H9 (cell line): ENCODE measurements at regions not wholly inside any gene's neighbourhood (a gene's known extent, or its start where the extent isn't known, plus 50 kb on each side); places are given as distances from the start of the nearest gene placed in this dataset.

Experiments
- DNase-seq: peaks from one replicate; pipeline ENCODE4 v3.0.0-alpha.2; 2017
- H2AFZ ChIP-seq: one replicate; pipeline ENCODE4 v1.6.1; 2013; ENCODE audit warnings: mild to moderate bottlenecking, low read length, control low read depth, moderate library complexity
- H2AK5ac ChIP-seq: 2 replicates; pipeline ENCODE4 v1.6.1; 2013; ENCODE audit warnings: low read length, control low read depth, mixed read lengths; ENCODE audit not compliant: insufficient read length
- H2BK120ac ChIP-seq: one replicate; pipeline ENCODE4 v1.6.1; 2013; ENCODE audit warnings: low read depth, mild to moderate bottlenecking, low read length, control low read depth, inconsistent platforms; ENCODE audit not compliant: poor library complexity, severe bottlenecking
- H2BK12ac ChIP-seq: 2 replicates; pipeline ENCODE4 v1.6.1; 2013; ENCODE audit warnings: low read length, control low read depth, mixed read lengths, low read depth; ENCODE audit not compliant: insufficient read length
- H2BK15ac ChIP-seq: 2 replicates; pipeline ENCODE4 v1.6.1; 2013; ENCODE audit warnings: low read depth, low read length, control low read depth
- H2BK20ac ChIP-seq: one replicate; pipeline ENCODE4 v1.6.1; 2013; ENCODE audit warnings: low read depth, mild to moderate bottlenecking, low read length, control low read depth, inconsistent platforms; ENCODE audit not compliant: poor library complexity, severe bottlenecking
- H2BK5ac ChIP-seq: 2 replicates; pipeline ENCODE4 v1.6.1; 2013; ENCODE audit warnings: low read length, control low read depth, mixed read lengths; ENCODE audit not compliant: insufficient read length
- H3K14ac ChIP-seq: 2 replicates; pipeline ENCODE4 v1.6.1; 2013; ENCODE audit warnings: low read length, control low read depth; ENCODE audit not compliant: insufficient read depth
- H3K18ac ChIP-seq: 2 replicates; pipeline ENCODE4 v1.6.1; 2013; ENCODE audit warnings: low read depth, mild to moderate bottlenecking, mixed read lengths, low read length, control low read depth; ENCODE audit not compliant: insufficient read length
- H3K23ac ChIP-seq: 2 replicates; pipeline ENCODE4 v1.6.1; 2013; ENCODE audit warnings: low read length, control low read depth, mixed read lengths, low read depth; ENCODE audit not compliant: insufficient read length
- H3K23me2 ChIP-seq: 2 replicates; pipeline ENCODE4 v1.6.1; 2013; ENCODE audit warnings: low read depth, mild to moderate bottlenecking, mixed read lengths, low read length, control low read depth; ENCODE audit not compliant: insufficient read length, poor library complexity, severe bottlenecking
- H3K27ac ChIP-seq: 2 replicates; pipeline ENCODE4 v1.5.1; 2013; ENCODE audit warnings: low read length, control low read depth, mixed read lengths, low read depth; ENCODE audit not compliant: insufficient read length
- H3K27me3 ChIP-seq: 2 replicates; pipeline ENCODE4 v1.6.1; 2013; ENCODE audit warnings: low read length, control low read depth, inconsistent platforms; ENCODE audit not compliant: insufficient read depth
- H3K4ac ChIP-seq: 2 replicates; pipeline ENCODE4 v1.6.1; 2013; ENCODE audit warnings: low read depth, mild to moderate bottlenecking, control low read depth, inconsistent platforms, low read length, moderate library complexity
- H3K4me1 ChIP-seq: 2 replicates; pipeline ENCODE4 v1.6.1; 2013; ENCODE audit warnings: low read length, control low read depth, inconsistent platforms; ENCODE audit not compliant: insufficient read depth
- H3K4me2 ChIP-seq: 2 replicates; pipeline ENCODE4 v1.6.1; 2013; ENCODE audit warnings: low read length, control low read depth, mixed read lengths; ENCODE audit not compliant: insufficient read length, insufficient read depth
- H3K56ac ChIP-seq: 2 replicates; pipeline ENCODE4 v1.6.1; 2013; ENCODE audit warnings: low read depth, mild to moderate bottlenecking, mixed read lengths, low read length, control low read depth; ENCODE audit not compliant: insufficient read length
- H3K79me1 ChIP-seq: 2 replicates; pipeline ENCODE4 v1.6.1; 2013; ENCODE audit warnings: low read depth, mild to moderate bottlenecking, moderate library complexity, low read length, control low read depth, inconsistent platforms; ENCODE audit not compliant: insufficient read depth, poor library complexity, severe bottlenecking
- H3K79me2 ChIP-seq: 2 replicates; pipeline ENCODE4 v1.6.1; 2013; ENCODE audit warnings: low read length, control low read depth, inconsistent platforms; ENCODE audit not compliant: insufficient read depth
- H3K9ac ChIP-seq: 2 replicates; pipeline ENCODE4 v1.6.1; 2013; ENCODE audit warnings: low read length, control low read depth, mixed read lengths; ENCODE audit not compliant: insufficient read length; ENCODE audit errors: extremely low read depth
- H3K9me3 ChIP-seq: one replicate; pipeline ENCODE4 v1.6.1; 2013; ENCODE audit warnings: low read depth, low read length, inconsistent platforms; ENCODE audit not compliant: control insufficient read depth
- H3T11ph ChIP-seq: one replicate; pipeline ENCODE4 v1.6.1; 2013; ENCODE audit warnings: mild to moderate bottlenecking, low read length, control low read depth, inconsistent platforms
- H4K20me1 ChIP-seq: one replicate; pipeline ENCODE4 v1.6.1; 2013; ENCODE audit not compliant: control insufficient read depth, insufficient read length, insufficient read depth
- H4K5ac ChIP-seq: 2 replicates; pipeline ENCODE4 v1.6.1; 2013; ENCODE audit warnings: low read depth, mild to moderate bottlenecking, mixed read lengths, low read length, control low read depth; ENCODE audit not compliant: insufficient read length
- H4K8ac ChIP-seq: replicated peaks from 2 replicates; pipeline ENCODE4 v1.6.1; 2013; ENCODE audit warnings: low read length, control low read depth, mixed read lengths, low read depth; ENCODE audit not compliant: insufficient read length
- H4K91ac ChIP-seq: 2 replicates; pipeline ENCODE4 v1.6.1; 2013; ENCODE audit warnings: low read depth, mild to moderate bottlenecking, moderate library complexity, mixed read lengths, low read length, control low read depth; ENCODE audit not compliant: insufficient read length
- H3K27ac Mint-ChIP-seq, 3 experiments: 2 replicates in 2 of 3; 3 replicates in 1 of 3; pipeline ENCODE4 v1.8.0; 2020 to 2021; ENCODE audit warnings: mixed read lengths in 3 of 3, mild to moderate bottlenecking in 1 of 3, moderate library complexity in 1 of 3
- H3K27me3 Mint-ChIP-seq: 2 replicates; pipeline ENCODE4 v1.8.0; 2021; ENCODE audit warnings: low read depth, mild to moderate bottlenecking, moderate library complexity, mixed read lengths
- H3K36me3 Mint-ChIP-seq, 3 experiments: 2 replicates in 2 of 3; 3 replicates in 1 of 3; pipeline ENCODE4 v1.8.0; 2020 to 2021; ENCODE audit warnings: low read depth in 3 of 3, mixed read lengths in 3 of 3; ENCODE audit not compliant: insufficient read depth in 1 of 3
- H3K4me1 Mint-ChIP-seq, 2 experiments: 2 replicates each; pipeline ENCODE4 v1.8.0; 2020; ENCODE audit warnings: mixed read lengths in 2 of 2
- H3K4me3 Mint-ChIP-seq, 2 experiments: 2 replicates in 1 of 2; 3 replicates in 1 of 2; pipeline ENCODE4 v1.8.0; 2020 to 2021; ENCODE audit warnings: mild to moderate bottlenecking in 2 of 2, mixed read lengths in 2 of 2, moderate library complexity in 1 of 2
- H3K9me3 Mint-ChIP-seq, 2 experiments: 2 replicates in 1 of 2; 3 replicates in 1 of 2; pipeline ENCODE4 v1.8.0; 2020; ENCODE audit warnings: mild to moderate bottlenecking in 2 of 2, mixed read lengths in 2 of 2, moderate library complexity in 1 of 2
- CTCF ChIP-seq: fragments of 200-600 bp; sonication (generic); conservative IDR thresholded peaks from 3 replicates; pipeline ENCODE4 v1.8.0; 2021; ENCODE audit warnings: antibody characterized with exemption, mild to moderate bottlenecking
- WGBS: extraction: QIAGEN DNeasy Blood & Tissue Kit; methylation state at CpG from one replicate; pipeline ENCODE4 v1.1.7; 2013; ENCODE audit warnings: missing lambda C conversion rate, low lambda C conversion rate, mixed read lengths; ENCODE audit not compliant: insufficient read length; ENCODE audit errors: extremely low coverage; 5-methylcytosine and 5-hydroxymethylcytosine counted together

GRCh38 chr6:40015530-40015929, 81.3 kb upstream of the MOCS1 start:
- H3K79me1 ChIP-seq: no peaks in the 10 kb centered on the region
- peaks cover 2% of the 10 kb centered on the region; the same call in 1 of the 2 replicates for H3K4me1 ChIP-seq
- H3K27me3 Mint-ChIP-seq: peaks cover 3% of the 10 kb centered on the region
- H3K18ac ChIP-seq: no peak overlapping the region
- no peak overlapping the region for H3K27ac ChIP-seq
- H2BK120ac ChIP-seq: no peak overlapping the region
- no peak overlapping the region for H3K4me2 ChIP-seq
- no peak overlapping the region for H3K23ac ChIP-seq
- no peak overlapping the region for H2BK12ac ChIP-seq
- H3K23me2 ChIP-seq: no peaks in the 10 kb centered on the region
- no peak overlapping the region for H3K27ac Mint-ChIP-seq
- H3K9ac ChIP-seq: no peak overlapping the region
- H3K4me3 Mint-ChIP-seq: no peak overlapping the region
- H4K91ac ChIP-seq: no peak overlapping the region
- no peak overlapping the region for H4K8ac ChIP-seq
- H3K27me3 ChIP-seq: no peaks in the 10 kb centered on the region
- H3K9me3 ChIP-seq: no peaks in the 10 kb centered on the region
- H2BK20ac ChIP-seq: no peak overlapping the region
- H3K56ac ChIP-seq: no peak overlapping the region
- TF ChIP-seq CTCF: no peak
- no peak overlapping the region for H2BK15ac ChIP-seq
- DNase-seq: no peak
- no peak overlapping the region for H3T11ph ChIP-seq
- no peak overlapping the region for H3K14ac ChIP-seq
- no CpG with 5 or more reads among the region's 1 CpG for WGBS
- no peak overlapping the region for H2AFZ ChIP-seq
- no peak overlapping the region for H2BK5ac ChIP-seq
- H3K4me1 Mint-ChIP-seq: no peaks in the 10 kb centered on the region; a peak in 2 of 4 replicates
- peaks cover 8 to 9% of the 10 kb centered on the region in 2 experiments for H3K9me3 Mint-ChIP-seq
- H4K5ac ChIP-seq: no peak overlapping the region
- H3K4ac ChIP-seq: no peak overlapping the region
- H3K79me2 ChIP-seq: no peaks in the 10 kb centered on the region
- no peak overlapping the region for H2AK5ac ChIP-seq
- H4K20me1 ChIP-seq: no peaks in the 10 kb centered on the region
- H3K36me3 Mint-ChIP-seq: peaks cover 0 to 4% (median 0%) of the 10 kb centered on the region in 3 experiments; a peak in 1 of 7 replicates
